K562 (cell line): ENCODE measurements at regions not wholly inside any gene's neighbourhood (a gene's known extent, or its start where the extent isn't known, plus 50 kb on each side); places are given as distances from the start of the nearest gene placed in this dataset.

ENCODE experiments used
- CHD4 ChIP-seq: fragments of 200-600 bp; sonication (generic); IDR thresholded peaks from 3 replicates; pipeline ENCODE4 v1.6.1; 2012; ENCODE audit warnings: low read depth, mild to moderate bottlenecking, mixed read lengths, low read length, inconsistent platforms; ENCODE audit not compliant: insufficient read depth, insufficient replicate concordance, poor library complexity, severe bottlenecking
- KAT7 ChIP-seq: sonication (generic); formaldehyde crosslinking; IDR thresholded peaks from 2 replicates; pipeline ENCODE4 v1.8.0; 2022; ENCODE audit warnings: missing genetic modification reagents, mild to moderate bottlenecking, borderline replicate concordance
- MCM7 ChIP-seq, 2 experiments: fragments of 450-650 bp; IDR thresholded peaks; 2 replicates each; pipeline ENCODE4 v1.6.1; 2016 to 2018
- MITF ChIP-seq: IDR thresholded peaks from 2 replicates; pipeline ENCODE4 v1.6.1; 2014; ENCODE audit warnings: antibody characterized with exemption
- PML ChIP-seq: IDR thresholded peaks from 2 replicates; pipeline ENCODE4 v1.6.1; 2012; ENCODE audit warnings: low read length, inconsistent platforms
- POU5F1 ChIP-seq: fragments of 150-350 bp; IDR thresholded peaks from 2 replicates; pipeline ENCODE4 v1.6.1; 2014; ENCODE audit warnings: borderline replicate concordance, low read length, low read depth, mild to moderate bottlenecking; ENCODE audit not compliant: partially characterized antibody
- ZNF347 ChIP-seq: fragments of 450-650 bp; formaldehyde crosslinking; IDR thresholded peaks from 2 replicates; pipeline ENCODE4 v1.4.0; 2020; ENCODE audit warnings: low read depth, mild to moderate bottlenecking, moderate library complexity
- ZNF79 ChIP-seq: fragments of 250-450 bp; sonication (Bioruptor Pico); IDR thresholded peaks from 2 replicates; pipeline ENCODE4 v1.4.0; 2020; ENCODE audit warnings: low read depth, mild to moderate bottlenecking, moderate library complexity
- TF ChIP-seq, protein P1 (sequence below): fragments of 250-450 bp; sonication (Bioruptor Pico); IDR thresholded peaks from 2 replicates; pipeline ENCODE4 v1.8.0; 2022; ENCODE audit warnings: inconsistent platforms, mild to moderate bottlenecking, moderate library complexity, borderline replicate concordance
- TF ChIP-seq, protein P2 (sequence below): fragments of 250-450 bp; sonication (Bioruptor Pico); IDR thresholded peaks from 2 replicates; pipeline ENCODE4 v1.5.1; 2021; ENCODE audit warnings: mild to moderate bottlenecking

- no peak for TF ChIP-seq POU5F1
- TF ChIP-seq, protein P1, sequence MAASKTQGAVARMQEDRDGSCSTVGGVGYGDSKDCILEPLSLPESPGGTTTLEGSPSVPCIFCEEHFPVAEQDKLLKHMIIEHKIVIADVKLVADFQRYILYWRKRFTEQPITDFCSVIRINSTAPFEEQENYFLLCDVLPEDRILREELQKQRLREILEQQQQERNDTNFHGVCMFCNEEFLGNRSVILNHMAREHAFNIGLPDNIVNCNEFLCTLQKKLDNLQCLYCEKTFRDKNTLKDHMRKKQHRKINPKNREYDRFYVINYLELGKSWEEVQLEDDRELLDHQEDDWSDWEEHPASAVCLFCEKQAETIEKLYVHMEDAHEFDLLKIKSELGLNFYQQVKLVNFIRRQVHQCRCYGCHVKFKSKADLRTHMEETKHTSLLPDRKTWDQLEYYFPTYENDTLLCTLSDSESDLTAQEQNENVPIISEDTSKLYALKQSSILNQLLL (CRISPR knock-in tag) = no peak
- no peak for TF ChIP-seq CHD4
- TF ChIP-seq ZNF347 (CRISPR knock-in tag) = no peak
- TF ChIP-seq MITF = no peak
- no peak for TF ChIP-seq MCM7 (IDR thresholded peaks at IDR 0.05)
- no peak for TF ChIP-seq PML
- no peak for TF ChIP-seq ZNF79 (CRISPR knock-in tag)
- TF ChIP-seq, protein P2, sequence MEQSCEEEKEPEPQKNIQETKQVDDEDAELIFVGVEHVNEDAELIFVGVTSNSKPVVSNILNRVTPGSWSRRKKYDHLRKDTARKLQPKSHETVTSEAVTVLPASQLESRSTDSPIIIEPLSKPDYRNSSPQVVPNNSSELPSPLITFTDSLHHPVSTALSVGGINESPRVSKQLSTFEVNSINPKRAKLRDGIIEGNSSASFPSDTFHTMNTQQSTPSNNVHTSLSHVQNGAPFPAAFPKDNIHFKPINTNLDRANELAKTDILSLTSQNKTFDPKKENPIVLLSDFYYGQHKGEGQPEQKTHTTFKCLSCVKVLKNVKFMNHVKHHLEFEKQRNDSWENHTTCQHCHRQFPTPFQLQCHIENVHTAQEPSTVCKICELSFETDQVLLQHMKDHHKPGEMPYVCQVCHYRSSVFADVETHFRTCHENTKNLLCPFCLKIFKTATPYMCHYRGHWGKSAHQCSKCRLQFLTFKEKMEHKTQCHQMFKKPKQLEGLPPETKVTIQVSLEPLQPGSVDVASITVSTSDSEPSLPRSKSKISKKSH (CRISPR knock-in tag) = no peak
- no peak for TF ChIP-seq KAT7 (CRISPR knock-in tag)
Observed at GRCh38 chr2:175684466-175684865, 317.6 kb downstream of the LNPK start (continued).
